Psoas muscle (tissue), 7 donors: ENCODE measurements at regions not wholly inside any gene's neighbourhood (a gene's known extent, or its start where the extent isn't known, plus 50 kb on each side); places are given as distances from the start of the nearest gene placed in this dataset.

ENCODE experiments used
- ATAC-seq, 4 donors: fragments of 200-7000 bp; cut with Tn5 transposase; one replicate each; pipeline ENCODE4 v1.9.1; 2020; ENCODE audit warnings: moderate library complexity in 3 of 4, mild to moderate bottlenecking in 2 of 4
- DNase-seq, 2 donors: peaks; one replicate each; pipeline ENCODE4 v3.0.0-alpha.2; 2020
- H3K27ac ChIP-seq: fragments of 200-600 bp; one replicate; pipeline ENCODE4 v1.8.0; 2022
- H3K27me3 ChIP-seq, 3 donors: fragments of 200-600 bp in 1 of 3; one replicate each; pipeline versions ENCODE4 v1.6.1 to v1.8.0; 2013 to 2022; ENCODE audit warnings: low read length in 2 of 3, mild to moderate bottlenecking in 2 of 3, moderate library complexity in 1 of 3; ENCODE audit not compliant: insufficient read depth in 3 of 3
- H3K36me3 ChIP-seq, 2 donors: fragments of 200-600 bp in 1 of 2; one replicate each; pipeline versions ENCODE4 v1.6.1 to v1.8.0; 2013 to 2022; ENCODE audit warnings: low read depth in 1 of 2, mild to moderate bottlenecking in 1 of 2, moderate library complexity in 1 of 2; ENCODE audit not compliant: insufficient read depth in 1 of 2
- H3K4me1 ChIP-seq: fragments of 200-600 bp; one replicate; pipeline ENCODE4 v1.8.0; 2022
- H3K4me3 ChIP-seq: fragments of 200-600 bp; one replicate; pipeline ENCODE4 v1.8.0; 2022; ENCODE audit warnings: mild to moderate bottlenecking
- H3K9me3 ChIP-seq: fragments of 200-600 bp; one replicate; pipeline ENCODE4 v1.8.0; 2022
- WGBS, 3 donors: extraction: QIAGEN DNeasy Blood & Tissue Kit; methylation state at CpG; one replicate each; pipeline versions ENCODE4 v1.1.6 to v1.1.7; 2013; 5-methylcytosine and 5-hydroxymethylcytosine counted together
- intact Hi-C, 2 donors: fragments of 100-400 bp; cut with DNase I; formaldehyde crosslinking; loops; one replicate each; pipeline versions ENCODE4 v1.11.0 to v1.14.2; 2022
- TF ChIP-seq, protein P1 (sequence below): fragments of 200-600 bp; IDR thresholded peaks from one replicate; pipeline ENCODE4 v1.8.0; 2022; ENCODE audit warnings: antibody characterized with exemption
- donor health status: healthy with polysubstance abuse.
- donor health status: DM: no; HTN: no; CAD: no; lungs with moderate emphysema.
- donor health status: Bipolar disorder and iron deficiency.
- donor health status: healthy.
- donor health status: DM: yes; HTN: yes; CAD: no.
- donor health status: DM: no; HTN: no; CAD: no.
- donor health status: DM: yes; HTN: yes; CAD: no.

DNA sequence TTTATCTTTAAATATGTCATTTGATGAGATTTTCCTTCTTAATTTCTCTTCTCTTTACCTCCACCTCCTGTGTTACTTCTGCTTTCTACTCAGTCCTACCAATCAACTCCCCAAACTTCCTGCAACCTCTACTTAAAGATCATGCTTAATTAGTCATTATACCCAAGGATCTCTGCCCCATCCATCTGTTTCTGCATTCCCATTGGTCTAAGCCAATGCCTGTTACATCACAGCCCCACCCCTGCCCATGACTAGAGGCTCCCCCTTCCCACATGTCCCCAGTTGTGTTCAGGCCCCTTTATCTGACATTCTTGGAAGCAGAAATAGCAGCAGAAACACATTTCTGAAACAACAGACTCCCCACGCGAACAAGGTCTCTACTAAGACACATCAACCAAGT is 319.1 kb upstream of the NFE2L3 start:
- intact Hi-C loops = no loop called here
- no peak overlapping the region for H3K27ac ChIP-seq
- ATAC-seq (no peak), DNase-seq (no peak)
- H3K36me3 ChIP-seq = no peaks in the 10 kb centered on the region
- no peaks in the 10 kb centered on the region for H3K9me3 ChIP-seq
- TF ChIP-seq, protein P1, sequence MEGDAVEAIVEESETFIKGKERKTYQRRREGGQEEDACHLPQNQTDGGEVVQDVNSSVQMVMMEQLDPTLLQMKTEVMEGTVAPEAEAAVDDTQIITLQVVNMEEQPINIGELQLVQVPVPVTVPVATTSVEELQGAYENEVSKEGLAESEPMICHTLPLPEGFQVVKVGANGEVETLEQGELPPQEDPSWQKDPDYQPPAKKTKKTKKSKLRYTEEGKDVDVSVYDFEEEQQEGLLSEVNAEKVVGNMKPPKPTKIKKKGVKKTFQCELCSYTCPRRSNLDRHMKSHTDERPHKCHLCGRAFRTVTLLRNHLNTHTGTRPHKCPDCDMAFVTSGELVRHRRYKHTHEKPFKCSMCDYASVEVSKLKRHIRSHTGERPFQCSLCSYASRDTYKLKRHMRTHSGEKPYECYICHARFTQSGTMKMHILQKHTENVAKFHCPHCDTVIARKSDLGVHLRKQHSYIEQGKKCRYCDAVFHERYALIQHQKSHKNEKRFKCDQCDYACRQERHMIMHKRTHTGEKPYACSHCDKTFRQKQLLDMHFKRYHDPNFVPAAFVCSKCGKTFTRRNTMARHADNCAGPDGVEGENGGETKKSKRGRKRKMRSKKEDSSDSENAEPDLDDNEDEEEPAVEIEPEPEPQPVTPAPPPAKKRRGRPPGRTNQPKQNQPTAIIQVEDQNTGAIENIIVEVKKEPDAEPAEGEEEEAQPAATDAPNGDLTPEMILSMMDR = no peak
- no peaks in the 10 kb centered on the region for H3K27me3 ChIP-seq
- WGBS, 3 donors = 95 to 97% (median 95%) methylated on average over 2 of the region's 2 CpGs
- H3K4me3 ChIP-seq = no peak overlapping the region
- H3K4me1 ChIP-seq = peaks cover 12% of the 10 kb centered on the region

DNA sequence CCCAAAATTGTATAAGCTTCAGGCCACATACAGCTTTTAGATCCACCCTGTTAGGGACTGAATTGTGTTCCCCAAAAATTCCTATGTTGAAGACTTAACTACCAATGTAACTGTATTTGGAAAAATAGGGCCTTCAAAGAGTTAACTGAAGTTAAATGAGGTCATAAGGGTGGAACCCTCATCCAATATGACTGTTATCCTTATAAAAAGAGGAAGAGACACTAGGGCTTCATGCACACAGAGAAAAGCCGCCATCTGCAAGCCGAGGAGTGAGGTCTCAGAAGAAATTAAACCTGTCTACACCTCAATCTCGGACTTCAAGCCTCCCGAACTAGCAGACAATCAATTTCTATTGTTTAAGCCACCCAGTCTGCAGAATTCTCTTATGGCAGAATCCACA is 317.9 kb upstream of the NFE2L3 start:
- peaks cover 12% of the 10 kb centered on the region for H3K4me1 ChIP-seq
- DNase-seq (no peak), ATAC-seq (no peak)
- no peaks in the 10 kb centered on the region for H3K27me3 ChIP-seq
- H3K9me3 ChIP-seq = no peaks in the 10 kb centered on the region
- WGBS, 3 donors = 92 to 98% (median 97%) methylated on average over 4 of the region's 4 CpGs
- H3K36me3 ChIP-seq = no peaks in the 10 kb centered on the region
- intact Hi-C loops = no loop called here
- H3K27ac ChIP-seq = no peak overlapping the region
- no peak overlapping the region for H3K4me3 ChIP-seq
- TF ChIP-seq, protein P1 = no peak

DNA sequence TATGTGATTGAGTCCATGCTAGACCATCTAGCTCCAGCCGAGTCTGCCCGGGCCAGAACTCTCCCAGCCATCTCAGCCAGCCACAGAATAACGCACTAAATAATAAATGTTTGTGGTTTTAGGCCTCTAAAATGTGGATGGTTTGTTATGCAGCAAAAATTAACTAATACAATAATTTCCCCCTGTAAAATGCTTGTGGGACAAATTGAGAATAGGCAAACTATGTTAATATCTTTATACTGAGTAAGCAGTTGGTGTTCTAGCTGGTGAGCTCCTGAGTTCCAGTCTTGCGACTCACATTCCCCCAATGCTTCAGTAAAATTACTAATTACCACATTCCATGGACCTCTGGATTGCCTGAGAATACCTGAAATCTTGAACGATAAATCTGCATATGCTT is 316.8 kb upstream of the NFE2L3 start:
- WGBS, 3 donors = 92 to 96% (median 96%) methylated on average over 5 of the region's 5 CpGs
- no peak for DNase-seq
- TF ChIP-seq, protein P1 = no peak
- Histone ChIP-seq H3K4me1 (peaks cover 8% of the 10 kb centered on the region), H3K9me3 (no peaks in the 10 kb centered on the region), H3K27me3 (no peaks in the 10 kb centered on the region), H3K4me3 (no peak overlapping the region), H3K36me3 (no peaks in the 10 kb centered on the region), H3K27ac (no peak overlapping the region)
- no peak for ATAC-seq
- intact Hi-C loops = loop anchor here in 1 of 2 donors (5.0 kb wide), 1 partner anchor 58 kb away; no protein-coding TSS in a partner anchor

DNA sequence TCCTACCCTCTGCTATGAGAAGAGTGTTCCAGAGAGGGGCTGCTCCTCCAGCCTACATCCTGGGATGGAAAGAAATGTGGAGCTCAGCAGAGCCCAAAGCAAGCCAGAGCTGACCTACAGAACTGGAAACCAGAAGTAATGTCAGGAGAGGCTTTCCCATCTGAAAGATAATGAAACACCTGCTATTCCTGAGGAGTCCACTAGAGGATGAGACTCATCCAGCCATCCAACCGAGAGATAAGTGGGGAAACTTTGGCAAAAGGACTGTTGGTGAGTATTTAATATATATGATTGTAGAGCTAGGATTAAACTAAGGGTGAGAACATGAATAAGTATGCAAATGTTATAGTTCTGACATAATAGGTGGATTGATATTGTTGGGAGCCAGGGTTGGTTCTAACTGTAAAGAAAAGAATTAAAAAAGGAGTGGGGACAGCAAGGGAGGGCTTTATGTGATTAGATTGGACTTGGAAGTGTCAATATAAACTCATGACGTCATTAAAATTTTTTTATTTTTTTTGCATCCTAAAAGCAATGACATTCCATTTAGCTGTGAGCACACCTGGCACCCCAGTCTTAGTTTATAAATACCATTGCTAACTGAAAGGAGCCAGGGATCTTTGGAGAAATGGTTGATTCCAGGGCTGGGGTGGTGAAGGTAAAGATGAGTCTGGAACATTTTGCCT is 312.8 kb upstream of the NFE2L3 start:
- DNase-seq = no peak
- no peak for ATAC-seq
- 71 to 85% (median 85%) methylated on average over 2 of the region's 2 CpGs for WGBS, 3 donors
- H3K4me1 ChIP-seq = peaks cover 43% of the 10 kb centered on the region
- TF ChIP-seq, protein P1 = peak; percentile 23
- no peak overlapping the region for H3K27ac ChIP-seq
- H3K27me3 ChIP-seq = no peaks in the 10 kb centered on the region
- intact Hi-C loops = loop anchor here in 1 of 2 donors (5.0 kb wide), 1 partner anchor 62 kb away; no protein-coding TSS in a partner anchor
- H3K9me3 ChIP-seq = no peaks in the 10 kb centered on the region
- no peak overlapping the region for H3K4me3 ChIP-seq
- H3K36me3 ChIP-seq = no peaks in the 10 kb centered on the region
